ENCODE measurements at regions not wholly inside any gene's neighbourhood (a gene's known extent, or its start where the extent isn't known, plus 50 kb on each side); places are given as distances from the start of the nearest gene placed in this dataset.
"Not testable (repeated sequence)": the region's sequence is repeated elsewhere in the genome, so short reads cannot be mapped to it uniquely, and the experiment has no call there.

GRCh38 chr6:121890307-121890910, 455.0 kb downstream of the GJA1 start:
- Histone ChIP-seq H3K4me3 (no peak overlapping the region), H3K36me3 (no peaks in the 10 kb centered on the region), H3K9me3 (no peaks in the 10 kb centered on the region), H3K27ac (no peak overlapping the region), H3K27me3 (no peaks in the 10 kb centered on the region), H3K4me1 (no peaks in the 10 kb centered on the region)
- no peak for ATAC-seq
- TF ChIP-seq, protein P1, sequence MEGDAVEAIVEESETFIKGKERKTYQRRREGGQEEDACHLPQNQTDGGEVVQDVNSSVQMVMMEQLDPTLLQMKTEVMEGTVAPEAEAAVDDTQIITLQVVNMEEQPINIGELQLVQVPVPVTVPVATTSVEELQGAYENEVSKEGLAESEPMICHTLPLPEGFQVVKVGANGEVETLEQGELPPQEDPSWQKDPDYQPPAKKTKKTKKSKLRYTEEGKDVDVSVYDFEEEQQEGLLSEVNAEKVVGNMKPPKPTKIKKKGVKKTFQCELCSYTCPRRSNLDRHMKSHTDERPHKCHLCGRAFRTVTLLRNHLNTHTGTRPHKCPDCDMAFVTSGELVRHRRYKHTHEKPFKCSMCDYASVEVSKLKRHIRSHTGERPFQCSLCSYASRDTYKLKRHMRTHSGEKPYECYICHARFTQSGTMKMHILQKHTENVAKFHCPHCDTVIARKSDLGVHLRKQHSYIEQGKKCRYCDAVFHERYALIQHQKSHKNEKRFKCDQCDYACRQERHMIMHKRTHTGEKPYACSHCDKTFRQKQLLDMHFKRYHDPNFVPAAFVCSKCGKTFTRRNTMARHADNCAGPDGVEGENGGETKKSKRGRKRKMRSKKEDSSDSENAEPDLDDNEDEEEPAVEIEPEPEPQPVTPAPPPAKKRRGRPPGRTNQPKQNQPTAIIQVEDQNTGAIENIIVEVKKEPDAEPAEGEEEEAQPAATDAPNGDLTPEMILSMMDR (IDR thresholded peaks at IDR 0.05) = no peak
- no peak for TF ChIP-seq EP300 (IDR thresholded peaks at IDR 0.05)
- 69 to 73% methylated on average over 2 of the region's 2 CpGs for WGBS, 2 donors (ENCODE audit: low coverage in 1 of 2)

- ATAC-seq, H3K27ac ChIP-seq, H3K36me3 ChIP-seq, H3K4me1 ChIP-seq, H3K4me3 ChIP-seq, H3K27me3 ChIP-seq, H3K9me3 ChIP-seq: not testable (repeated sequence)
- WGBS, 2 donors (ENCODE audit: low coverage in 1 of 2) = 63 to 93% methylated on average over 3 of the region's 5 CpGs
Measured at GRCh38 chr6:121895731-121896130, 460.3 kb downstream of the GJA1 start.

DNA sequence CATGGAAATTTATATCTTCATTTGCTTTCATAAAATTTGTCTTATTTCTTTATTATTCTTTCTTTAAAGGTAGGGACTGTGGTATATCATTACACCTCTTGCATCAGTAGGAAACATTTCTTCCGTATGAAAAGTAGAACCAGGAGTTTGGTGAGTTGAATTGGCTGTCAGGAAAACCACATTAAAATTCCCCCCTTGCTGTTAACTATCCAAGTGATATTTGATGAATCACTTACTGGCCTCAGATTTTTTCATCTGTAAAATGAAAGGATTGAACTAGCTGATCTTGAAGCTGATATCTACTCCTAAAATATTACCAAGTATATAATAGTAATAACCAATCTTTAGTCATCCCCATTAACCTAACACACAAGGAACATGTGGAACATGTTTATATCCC, 460.9 kb downstream of the GJA1 start:
- WGBS, 2 donors (ENCODE audit: low coverage in 1 of 2) = 67 to 69% methylated on average over 1 of the region's 1 CpG
- ATAC-seq = no peak
- Histone ChIP-seq H3K27ac (no peak overlapping the region), H3K4me1 (peaks cover 0 to 9% (median 6%) of the 10 kb centered on the region in 3 donors), H3K27me3 (no peaks in the 10 kb centered on the region), H3K4me3 (no peak overlapping the region), H3K9me3 (no peaks in the 10 kb centered on the region), H3K36me3 (no peaks in the 10 kb centered on the region)
- TF ChIP-seq POLR2A (IDR thresholded peaks at IDR 0.05) = no peak
- TF ChIP-seq EP300 (IDR thresholded peaks at IDR 0.05) = no peak
- TF ChIP-seq POLR2AphosphoS5 (IDR thresholded peaks at IDR 0.05) = no peak
- TF ChIP-seq, protein P1 (IDR thresholded peaks at IDR 0.05) = no peak

- H3K9me3 ChIP-seq = no peaks in the 10 kb centered on the region
- 56 to 61% methylated on average over 3 of the region's 3 CpGs for WGBS, 2 donors (ENCODE audit: low coverage in 1 of 2)
- peaks cover 0 to 9% (median 9%) of the 10 kb centered on the region in 3 donors for H3K4me1 ChIP-seq
- H3K27me3 ChIP-seq = no peaks in the 10 kb centered on the region
- ATAC-seq = no peak
- H3K36me3 ChIP-seq = no peaks in the 10 kb centered on the region
- H3K4me3 ChIP-seq = no peak overlapping the region
- no peak overlapping the region for H3K27ac ChIP-seq
- TF ChIP-seq, protein P1 (IDR thresholded peaks at IDR 0.05) = no peak
- TF ChIP-seq POLR2AphosphoS5 (IDR thresholded peaks at IDR 0.05) (no peak), EP300 (IDR thresholded peaks at IDR 0.05) (no peak), POLR2A (IDR thresholded peaks at IDR 0.05) (no peak)
Measured at GRCh38 chr6:121896771-121897170, 461.3 kb downstream of the GJA1 start.

DNA sequence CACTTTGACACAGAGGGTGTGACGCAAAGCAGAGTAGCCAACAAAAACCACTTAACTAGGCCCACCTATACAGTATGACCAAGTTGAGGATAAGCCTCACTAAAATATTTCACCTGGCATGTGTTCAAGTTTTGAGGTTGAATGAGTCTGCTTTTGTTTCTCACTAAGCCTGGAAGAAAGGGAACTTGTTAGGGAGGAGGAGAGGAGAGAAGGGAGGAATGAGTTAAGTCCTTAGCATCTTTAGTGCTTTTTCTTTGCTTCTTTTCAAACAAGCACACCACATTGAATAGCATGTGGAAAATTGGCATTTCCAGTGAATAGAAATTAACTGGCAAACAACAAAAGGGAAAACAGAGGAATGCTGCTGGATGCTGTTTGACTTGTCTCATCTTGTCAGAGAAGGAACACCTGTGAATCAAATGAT, 461.9 kb downstream of the GJA1 start:
- Histone ChIP-seq H3K27me3 (no peaks in the 10 kb centered on the region), H3K4me3 (no peak overlapping the region), H3K9me3 (no peaks in the 10 kb centered on the region), H3K4me1 (peaks cover 0 to 9% (median 9%) of the 10 kb centered on the region in 3 donors), H3K36me3 (no peaks in the 10 kb centered on the region), H3K27ac (no peak overlapping the region)
- no peak for TF ChIP-seq EP300 (IDR thresholded peaks at IDR 0.05)
- no peak for TF ChIP-seq POLR2A (IDR thresholded peaks at IDR 0.05)
- TF ChIP-seq, protein P1 (IDR thresholded peaks at IDR 0.05) = no peak
- TF ChIP-seq POLR2AphosphoS5 (IDR thresholded peaks at IDR 0.05) = no peak
- no peak for ATAC-seq
- WGBS, 2 donors (ENCODE audit: low coverage in 1 of 2) = 77 to 89% methylated on average over 1 of the region's 1 CpG

All from gastroesophageal sphincter (tissue), 4 donors.